DOHH2 (cell line): ENCODE measurements at regions not wholly inside any gene's neighbourhood (a gene's known extent, or its start where the extent isn't known, plus 50 kb on each side); places are given as distances from the start of the nearest gene placed in this dataset.
"Not testable (repeated sequence)": the region's sequence is repeated elsewhere in the genome, so short reads cannot be mapped to it uniquely, and the experiment has no call there.

Source experiments
- H3F3A ChIP-seq: fragments of 200-600 bp; sonication (generic), shearing (Covaris generic); 2 replicates; pipeline ENCODE4 v1.6.0; 2016; ENCODE audit warnings: antibody characterized with exemption, mild to moderate bottlenecking; ENCODE audit not compliant: control insufficient read depth, insufficient read depth
- H3K27ac ChIP-seq: fragments of 200-600 bp; sonication (generic); 2 replicates; pipeline ENCODE4 v1.5.1; 2014; ENCODE audit warnings: low read depth, mild to moderate bottlenecking, low read length, moderate library complexity
- H3K27me3 ChIP-seq: fragments of 200-600 bp; sonication (generic); 2 replicates; pipeline ENCODE4 v1.6.1; 2014; ENCODE audit warnings: mild to moderate bottlenecking, low read length, mixed read lengths; ENCODE audit not compliant: control insufficient read depth
- H3K36me3 ChIP-seq: fragments of 200-600 bp; sonication (generic); 2 replicates; pipeline ENCODE4 v1.6.1; 2014; ENCODE audit warnings: mild to moderate bottlenecking, low read length, moderate library complexity, mixed read lengths; ENCODE audit not compliant: control insufficient read depth
- H3K4me1 ChIP-seq: fragments of 200-600 bp; sonication (generic); 2 replicates; pipeline ENCODE4 v1.6.1; 2014; ENCODE audit warnings: mild to moderate bottlenecking, low read length, mixed read lengths; ENCODE audit not compliant: control insufficient read depth
- H3K4me2 ChIP-seq: fragments of 200-600 bp; sonication (generic); 2 replicates; pipeline ENCODE4 v1.6.0; 2014; ENCODE audit warnings: mild to moderate bottlenecking, low read length, moderate library complexity
- H3K4me3 ChIP-seq: fragments of 200-600 bp; sonication (generic); 2 replicates; pipeline ENCODE4 v1.5.1; 2014; ENCODE audit warnings: mild to moderate bottlenecking, low read length, mixed read lengths
- H3K79me2 ChIP-seq: fragments of 200-600 bp; sonication (generic); 2 replicates; pipeline ENCODE4 v1.6.1; 2014; ENCODE audit warnings: mild to moderate bottlenecking, low read length, mixed read lengths; ENCODE audit not compliant: control insufficient read depth
- H3K9me2 ChIP-seq: fragments of 200-600 bp; sonication (generic); replicated peaks from 2 replicates; pipeline ENCODE4 v1.6.1; 2014; ENCODE audit warnings: mild to moderate bottlenecking, low read length, mixed read lengths; ENCODE audit not compliant: control insufficient read depth
- H3K9me3 ChIP-seq: fragments of 200-600 bp; sonication (generic); 2 replicates; pipeline ENCODE4 v1.6.1; 2014; ENCODE audit warnings: antibody characterized with exemption, low read length, mixed read lengths; ENCODE audit not compliant: control insufficient read depth, insufficient read depth
- H4K20me1 ChIP-seq: fragments of 200-600 bp; sonication (generic); 2 replicates; pipeline ENCODE4 v1.6.0; 2014; ENCODE audit warnings: low read depth, mild to moderate bottlenecking, antibody characterized with exemption, low read length, moderate library complexity; ENCODE audit not compliant: control insufficient read depth, insufficient read depth

GRCh38 chr16:29297809-29298177 lies 108.7 kb downstream of the NPIPB11 start:
- H3K27ac ChIP-seq, H4K20me1 ChIP-seq, H3K9me2 ChIP-seq, H3K36me3 ChIP-seq, H3F3A ChIP-seq, H3K79me2 ChIP-seq, H3K4me3 ChIP-seq, H3K4me2 ChIP-seq, H3K4me1 ChIP-seq, H3K9me3 ChIP-seq, H3K27me3 ChIP-seq: not testable (repeated sequence)

DNA sequence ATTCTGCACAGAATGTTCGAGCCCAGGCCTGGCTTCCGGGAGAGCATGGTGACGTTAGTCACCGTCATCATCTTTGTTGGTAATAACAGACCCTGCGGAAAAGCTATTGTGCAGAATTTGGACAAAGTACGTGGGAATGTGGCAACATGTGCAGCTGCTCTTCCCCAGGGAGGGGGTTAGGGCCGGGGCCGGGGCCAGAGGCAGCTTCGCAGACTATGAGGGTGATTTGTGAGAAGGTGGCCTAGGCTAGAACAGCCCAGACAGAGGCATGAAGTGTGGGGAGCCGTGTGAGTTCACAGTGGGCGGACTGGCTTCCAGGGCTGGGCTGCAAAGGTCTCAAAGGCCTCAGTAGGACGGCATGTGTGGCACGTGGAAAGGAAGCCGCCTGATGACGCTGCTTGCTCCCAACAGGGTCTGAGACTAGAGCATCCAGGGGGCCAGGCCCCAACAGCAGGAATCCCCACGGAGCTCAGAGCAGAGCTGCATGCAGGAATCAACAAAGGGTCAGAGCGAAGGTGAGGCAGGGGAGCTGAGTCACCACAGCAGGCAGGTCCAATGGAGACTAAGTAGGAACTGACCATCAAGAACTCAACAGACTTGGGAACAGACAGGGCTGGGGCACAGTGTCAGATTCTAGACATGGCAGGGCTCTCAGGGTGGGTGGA lies 109.2 kb downstream of the NPIPB11 start:
- not testable (repeated sequence) for H3K4me3 ChIP-seq, H3K27me3 ChIP-seq, H4K20me1 ChIP-seq, H3K9me2 ChIP-seq, H3K4me2 ChIP-seq, H3F3A ChIP-seq, H3K4me1 ChIP-seq, H3K9me3 ChIP-seq, H3K79me2 ChIP-seq, H3K36me3 ChIP-seq, H3K27ac ChIP-seq

- H3K79me2 ChIP-seq, H3F3A ChIP-seq, H4K20me1 ChIP-seq, H3K4me2 ChIP-seq, H3K4me1 ChIP-seq, H3K4me3 ChIP-seq, H3K27me3 ChIP-seq, H3K9me2 ChIP-seq, H3K27ac ChIP-seq, H3K36me3 ChIP-seq, H3K9me3 ChIP-seq: not testable (repeated sequence)
Observed at GRCh38 chr16:29296176-29296575, 110.3 kb downstream of the NPIPB11 start.

DNA sequence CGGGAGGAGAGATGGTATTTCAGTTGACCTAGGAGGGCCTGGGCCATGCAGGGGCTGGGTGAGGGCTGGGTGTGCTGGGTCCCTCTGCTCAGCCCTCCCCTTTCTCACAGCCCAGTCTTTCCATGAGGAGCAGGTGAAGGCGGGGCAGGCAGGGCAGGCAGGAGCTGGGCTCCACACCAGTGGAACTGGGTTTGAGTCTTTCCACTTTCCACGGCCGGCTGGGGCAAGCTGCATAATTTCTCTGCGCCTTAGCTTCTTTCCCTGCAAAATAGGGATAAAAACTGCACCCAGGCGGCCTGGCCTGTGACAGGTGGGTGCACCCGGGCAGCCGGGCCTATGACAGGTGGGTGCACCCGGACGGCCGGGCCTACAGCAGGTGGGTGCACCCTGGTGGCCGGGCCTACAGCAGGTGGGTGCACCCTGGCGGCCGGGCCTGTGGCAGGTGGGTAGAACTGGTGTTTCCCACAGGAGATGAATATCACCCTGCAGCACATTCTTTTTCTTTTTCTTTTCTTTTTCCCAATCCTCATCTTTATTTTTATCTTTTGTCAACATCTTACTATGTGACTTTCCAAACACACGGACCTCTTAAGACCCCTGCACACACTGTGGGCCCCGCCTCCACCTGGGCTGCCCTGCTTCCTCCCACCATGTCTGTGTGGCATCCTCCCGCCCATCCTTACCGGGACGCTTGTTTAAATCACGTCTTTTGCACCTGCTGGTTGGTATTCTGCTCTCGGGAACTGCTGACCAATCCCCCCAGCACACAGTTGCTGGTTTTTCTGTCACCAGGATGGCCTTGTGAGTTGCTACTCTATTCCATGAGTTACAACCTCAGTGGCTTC lies 111.3 kb downstream of the NPIPB11 start:
- H3K9me2 ChIP-seq, H3K79me2 ChIP-seq, H3K27me3 ChIP-seq, H3K4me3 ChIP-seq, H3K36me3 ChIP-seq, H3K4me2 ChIP-seq, H3K4me1 ChIP-seq, H3F3A ChIP-seq, H3K9me3 ChIP-seq, H4K20me1 ChIP-seq, H3K27ac ChIP-seq: not testable (repeated sequence)

- not testable (repeated sequence) for H3K79me2 ChIP-seq, H3K4me2 ChIP-seq, H3K9me2 ChIP-seq, H3K4me3 ChIP-seq, H3F3A ChIP-seq, H3K36me3 ChIP-seq, H3K4me1 ChIP-seq, H3K27me3 ChIP-seq, H3K27ac ChIP-seq, H4K20me1 ChIP-seq, H3K9me3 ChIP-seq
Observed at GRCh38 chr16:29294400-29294933, 112.0 kb downstream of the NPIPB11 start.

DNA sequence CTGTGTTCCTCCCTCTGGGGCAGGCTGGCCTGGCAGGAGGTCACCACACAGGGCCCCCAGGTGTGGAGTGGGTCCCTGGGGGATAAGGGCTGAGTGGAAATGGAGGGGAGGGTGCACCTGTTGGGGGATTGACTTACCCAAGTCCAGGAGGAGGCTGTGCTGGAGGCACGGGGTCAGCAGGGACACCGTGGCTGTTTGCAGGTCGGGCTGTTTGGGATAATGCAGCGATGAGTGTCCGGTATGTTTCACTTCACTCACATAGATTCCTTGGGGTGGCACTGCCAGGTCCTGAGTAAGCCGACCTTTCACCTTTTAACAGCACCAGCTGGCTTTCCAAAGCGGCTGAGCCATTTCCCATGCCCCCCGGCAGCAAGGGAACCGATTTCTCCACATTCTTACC lies 113.0 kb downstream of the NPIPB11 start:
- not testable (repeated sequence) for H3K27me3 ChIP-seq, H3K27ac ChIP-seq, H3K9me3 ChIP-seq, H3K4me3 ChIP-seq, H3K4me1 ChIP-seq, H3K9me2 ChIP-seq, H3K4me2 ChIP-seq, H3K79me2 ChIP-seq, H3K36me3 ChIP-seq, H3F3A ChIP-seq, H4K20me1 ChIP-seq

GRCh38 chr16:29292952-29293471 lies 113.5 kb downstream of the NPIPB11 start:
- H3K9me3 ChIP-seq, H3K4me1 ChIP-seq, H3K79me2 ChIP-seq, H3F3A ChIP-seq, H3K27ac ChIP-seq, H3K36me3 ChIP-seq, H3K9me2 ChIP-seq, H3K4me3 ChIP-seq, H3K4me2 ChIP-seq, H4K20me1 ChIP-seq, H3K27me3 ChIP-seq: not testable (repeated sequence)
